Sigmoid colon (tissue), 4 donors: ENCODE measurements at regions not wholly inside any gene's neighbourhood (a gene's known extent, or its start where the extent isn't known, plus 50 kb on each side); places are given as distances from the start of the nearest gene placed in this dataset.

ENCODE experiments used
- CTCF ChIP-seq, 4 experiments: fragments of 450-650 bp in 3 of 4; fragments of 200-600 bp in 1 of 4; IDR thresholded peaks; one replicate each; pipeline ENCODE4 v1.5.1; 2016 to 2019; ENCODE audit warnings: antibody characterized with exemption in 4 of 4, mild to moderate bottlenecking in 3 of 4, moderate library complexity in 2 of 4
- EP300 ChIP-seq, 4 donors: sonication (generic); formaldehyde crosslinking; IDR thresholded peaks; one replicate each; pipeline ENCODE4 v1.6.1; 2017; ENCODE audit warnings: antibody characterized with exemption in 4 of 4
- POLR2A ChIP-seq, 2 donors: fragments of 450-650 bp; IDR thresholded peaks; one replicate each; pipeline ENCODE4 v1.6.1; 2016; ENCODE audit warnings: antibody characterized with exemption in 2 of 2, mild to moderate bottlenecking in 2 of 2, moderate library complexity in 2 of 2
- POLR2AphosphoS5 ChIP-seq, 4 donors: sonication (generic); formaldehyde crosslinking; IDR thresholded peaks; one replicate each; pipeline ENCODE4 v1.6.1; 2017; ENCODE audit warnings: antibody characterized with exemption in 4 of 4

- no peak for TF ChIP-seq CTCF (IDR thresholded peaks at IDR 0.05)
- no peak for TF ChIP-seq POLR2AphosphoS5 (IDR thresholded peaks at IDR 0.05)
- TF ChIP-seq POLR2A (IDR thresholded peaks at IDR 0.05): no peak
- no peak for TF ChIP-seq EP300 (IDR thresholded peaks at IDR 0.05)
Measured at GRCh38 chr6:108767418-108768165, 80.6 kb upstream of the ARMC2 start.
